CD4-positive, alpha-beta T cell treated with Interferon gamma for 1 hour (primary cell): ENCODE measurements at regions not wholly inside any gene's neighbourhood (a gene's known extent, or its start where the extent isn't known, plus 50 kb on each side); places are given as distances from the start of the nearest gene placed in this dataset.

Experiments used
- DNase-seq: peaks from one replicate; pipeline ENCODE4 v3.0.0-alpha.2; 2020

GRCh38 chr18:10401521-10401920 is 52.9 kb upstream of the APCDD1 start:
- DNase-seq, result peak; percentile 25

GRCh38 chr18:10401930-10402329 is 52.5 kb upstream of the APCDD1 start:
- no peak for DNase-seq

DNA sequence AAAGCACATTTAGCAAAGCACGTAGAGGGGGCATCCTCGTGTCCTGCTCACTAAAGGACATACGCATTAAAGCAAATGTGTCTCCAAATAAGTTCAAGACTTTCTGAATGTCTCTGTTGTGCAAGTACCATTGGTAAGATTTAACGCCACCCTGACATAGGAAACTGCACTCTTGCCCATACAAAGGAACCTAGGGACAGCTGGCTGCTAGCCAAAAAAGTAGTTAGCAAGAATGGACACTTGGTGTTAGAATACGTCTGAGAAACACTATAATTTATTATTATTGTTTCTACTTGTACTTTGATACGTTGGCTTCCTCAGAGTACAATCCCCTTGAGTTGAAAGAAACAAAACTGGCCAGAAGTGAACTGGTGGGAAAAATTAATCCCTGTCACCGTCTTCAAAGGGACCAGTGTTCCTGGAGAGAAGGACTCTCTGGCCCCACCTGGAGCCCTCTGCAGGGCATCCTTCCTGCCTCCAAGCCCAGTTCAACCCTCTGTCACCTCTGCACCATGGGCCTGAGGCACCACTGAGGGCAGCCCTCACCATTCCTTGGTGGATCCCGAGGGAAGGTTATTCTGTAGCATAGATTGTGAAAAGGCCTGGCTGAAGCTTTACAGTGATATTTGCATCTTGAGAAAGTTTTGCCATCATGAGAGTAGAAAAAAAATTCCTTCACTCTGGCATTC is 51.4 kb upstream of the APCDD1 start:
- no peak for DNase-seq

DNA sequence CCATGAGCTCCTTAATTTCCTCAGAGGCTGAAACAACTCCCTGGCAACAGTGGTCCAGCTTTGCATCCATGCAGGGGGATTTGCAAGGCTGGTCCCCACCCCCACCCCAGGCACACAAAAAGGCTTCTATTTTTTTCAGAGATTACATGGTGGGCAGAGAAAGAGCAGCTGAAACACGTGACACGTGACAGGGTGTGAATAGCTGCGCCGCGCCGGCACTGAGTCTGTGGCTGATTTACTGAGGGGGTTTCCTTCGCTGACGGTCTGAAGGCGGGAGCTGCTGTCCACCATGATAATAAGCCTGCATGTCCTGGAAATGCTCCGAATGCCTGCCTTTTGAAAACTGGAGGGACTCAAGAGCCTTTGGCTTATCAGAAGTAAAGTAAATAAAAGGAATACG is 50.7 kb upstream of the APCDD1 start:
- DNase-seq, result no peak

GRCh38 chr18:10404168-10404567 is 50.3 kb upstream of the APCDD1 start:
- DNase-seq, result no peak
